Brain microvascular endothelial cell (primary cell): ENCODE measurements at regions not wholly inside any gene's neighbourhood (a gene's known extent, or its start where the extent isn't known, plus 50 kb on each side); places are given as distances from the start of the nearest gene placed in this dataset.

ENCODE experiments used
- DNase-seq: peaks from one replicate; pipeline ENCODE4 v3.0.0-alpha.2; 2020
- H3K27ac ChIP-seq: fragments of 250-450 bp; sonication (Bioruptor Pico); 2 replicates; pipeline ENCODE4 v1.5.1; 2020; ENCODE audit warnings: mild to moderate bottlenecking, moderate library complexity
- H3K27me3 ChIP-seq: fragments of 250-450 bp; sonication (Bioruptor Pico); replicated peaks from 2 replicates; pipeline ENCODE4 v1.5.1; 2020; ENCODE audit warnings: mild to moderate bottlenecking
- H3K36me3 ChIP-seq: fragments of 250-450 bp; sonication (Bioruptor Pico); replicated peaks from 2 replicates; pipeline ENCODE4 v1.5.1; 2020; ENCODE audit warnings: mild to moderate bottlenecking
- H3K4me3 ChIP-seq: 2 replicates; pipeline ENCODE4 v1.5.1; 2011; ENCODE audit warnings: low read depth, mild to moderate bottlenecking, control low read depth, low read length, moderate library complexity
- in situ Hi-C: cut with HindIII; loops from 2 replicates; pipeline ENCODE4 v1.10.0; 2017; ENCODE audit warnings: low sequenced_read_pairs, low pct_ligation_motif_present
- TF ChIP-seq, protein P1 (sequence below): IDR thresholded peaks from 2 replicates; pipeline ENCODE4 v1.5.1; 2011; ENCODE audit warnings: low read depth, mild to moderate bottlenecking, moderate library complexity, low read length, control low read depth, inconsistent platforms; ENCODE audit errors: missing control alignments

DNA sequence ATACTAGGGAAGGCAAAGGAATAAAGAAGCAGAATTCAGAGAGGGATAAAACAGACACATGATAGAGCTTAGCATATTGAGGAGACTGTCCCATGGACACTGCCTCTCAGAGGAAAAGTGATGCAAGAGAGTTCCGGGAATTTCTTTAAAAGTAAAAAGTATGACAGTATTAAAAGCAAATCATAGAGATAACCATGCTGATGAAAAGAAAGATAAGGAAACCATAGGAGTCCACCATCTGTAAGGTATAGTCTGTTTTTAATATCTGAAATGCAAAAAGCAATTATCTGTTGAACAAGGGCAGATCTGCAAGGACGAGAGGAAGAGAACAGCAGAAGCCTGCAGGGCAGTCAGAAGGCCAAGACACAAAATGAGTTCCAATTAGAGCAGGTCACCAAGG, 495.9 kb upstream of the GOLIM4 start:
- DNase-seq, result no peak
- in situ Hi-C loops, result no loop called here
- Histone ChIP-seq H3K27ac (no peak overlapping the region), H3K4me3 (no peak overlapping the region), H3K27me3 (no peaks in the 10 kb centered on the region), H3K36me3 (no peaks in the 10 kb centered on the region)
- TF ChIP-seq, protein P1, sequence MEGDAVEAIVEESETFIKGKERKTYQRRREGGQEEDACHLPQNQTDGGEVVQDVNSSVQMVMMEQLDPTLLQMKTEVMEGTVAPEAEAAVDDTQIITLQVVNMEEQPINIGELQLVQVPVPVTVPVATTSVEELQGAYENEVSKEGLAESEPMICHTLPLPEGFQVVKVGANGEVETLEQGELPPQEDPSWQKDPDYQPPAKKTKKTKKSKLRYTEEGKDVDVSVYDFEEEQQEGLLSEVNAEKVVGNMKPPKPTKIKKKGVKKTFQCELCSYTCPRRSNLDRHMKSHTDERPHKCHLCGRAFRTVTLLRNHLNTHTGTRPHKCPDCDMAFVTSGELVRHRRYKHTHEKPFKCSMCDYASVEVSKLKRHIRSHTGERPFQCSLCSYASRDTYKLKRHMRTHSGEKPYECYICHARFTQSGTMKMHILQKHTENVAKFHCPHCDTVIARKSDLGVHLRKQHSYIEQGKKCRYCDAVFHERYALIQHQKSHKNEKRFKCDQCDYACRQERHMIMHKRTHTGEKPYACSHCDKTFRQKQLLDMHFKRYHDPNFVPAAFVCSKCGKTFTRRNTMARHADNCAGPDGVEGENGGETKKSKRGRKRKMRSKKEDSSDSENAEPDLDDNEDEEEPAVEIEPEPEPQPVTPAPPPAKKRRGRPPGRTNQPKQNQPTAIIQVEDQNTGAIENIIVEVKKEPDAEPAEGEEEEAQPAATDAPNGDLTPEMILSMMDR, result no peak

DNA sequence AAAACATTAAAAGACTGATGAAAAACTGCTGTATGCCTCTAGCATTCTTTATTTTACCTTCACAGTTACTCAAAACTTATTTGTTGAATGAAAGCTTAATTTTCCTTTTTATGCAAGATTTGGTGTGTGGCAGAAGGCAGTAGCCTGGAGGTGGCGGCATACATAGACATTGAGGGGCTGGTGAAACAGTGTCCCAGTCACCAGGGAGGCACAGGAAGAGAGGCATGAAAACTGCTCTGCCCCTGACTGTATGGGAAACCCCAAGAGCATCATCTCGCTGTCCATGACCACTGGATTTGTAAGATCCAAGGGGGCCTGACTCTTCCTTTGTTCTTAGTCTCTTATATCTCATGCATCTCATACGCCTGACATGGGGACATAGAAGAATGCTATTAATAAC, 493.7 kb upstream of the GOLIM4 start:
- Histone ChIP-seq H3K27me3 (no peaks in the 10 kb centered on the region), H3K27ac (no peak overlapping the region), H3K36me3 (no peaks in the 10 kb centered on the region), H3K4me3 (no peak overlapping the region)
- no peak for DNase-seq
- in situ Hi-C loops, result no loop called here
- TF ChIP-seq, protein P1, result no peak

GRCh38 chr3:168585544-168585943, 489.8 kb upstream of the GOLIM4 start:
- in situ Hi-C loops, result no loop called here
- TF ChIP-seq, protein P1, result no peak

GRCh38 chr3:168583977-168584376, 488.3 kb upstream of the GOLIM4 start:
- H3K27ac ChIP-seq, result no peak overlapping the region
- H3K4me3 ChIP-seq, result no peak overlapping the region
- DNase-seq, result peak; percentile 9
- TF ChIP-seq, protein P1, result no peak
- no peaks in the 10 kb centered on the region for H3K36me3 ChIP-seq
- in situ Hi-C loops, result no loop called here
- H3K27me3 ChIP-seq, result no peaks in the 10 kb centered on the region

More at GRCh38 chr3:168585544-168585943, 489.8 kb upstream of the GOLIM4 start:
- H3K4me3 ChIP-seq, result no peak overlapping the region
- no peak overlapping the region for H3K27ac ChIP-seq
- DNase-seq, result no peak
- no peaks in the 10 kb centered on the region for H3K36me3 ChIP-seq
- no peaks in the 10 kb centered on the region for H3K27me3 ChIP-seq

- Histone ChIP-seq H3K27me3 (no peaks in the 10 kb centered on the region), H3K4me3 (no peak overlapping the region), H3K27ac (no peak overlapping the region), H3K36me3 (no peaks in the 10 kb centered on the region)
- TF ChIP-seq, protein P1, result no peak
- in situ Hi-C loops, result no loop called here
- no peak for DNase-seq
Measured at GRCh38 chr3:168582503-168582902, 486.8 kb upstream of the GOLIM4 start.

GRCh38 chr3:168581771-168582225, 486.1 kb upstream of the GOLIM4 start:
- in situ Hi-C loops, result no loop called here
- H3K27me3 ChIP-seq, result no peaks in the 10 kb centered on the region
- no peak overlapping the region for H3K4me3 ChIP-seq
- H3K27ac ChIP-seq, result no peak overlapping the region
- TF ChIP-seq, protein P1, result no peak
- DNase-seq, result no peak
- no peaks in the 10 kb centered on the region for H3K36me3 ChIP-seq
